ENCODE measurements at regions not wholly inside any gene's neighbourhood (a gene's known extent, or its start where the extent isn't known, plus 50 kb on each side); places are given as distances from the start of the nearest gene placed in this dataset.

DNA sequence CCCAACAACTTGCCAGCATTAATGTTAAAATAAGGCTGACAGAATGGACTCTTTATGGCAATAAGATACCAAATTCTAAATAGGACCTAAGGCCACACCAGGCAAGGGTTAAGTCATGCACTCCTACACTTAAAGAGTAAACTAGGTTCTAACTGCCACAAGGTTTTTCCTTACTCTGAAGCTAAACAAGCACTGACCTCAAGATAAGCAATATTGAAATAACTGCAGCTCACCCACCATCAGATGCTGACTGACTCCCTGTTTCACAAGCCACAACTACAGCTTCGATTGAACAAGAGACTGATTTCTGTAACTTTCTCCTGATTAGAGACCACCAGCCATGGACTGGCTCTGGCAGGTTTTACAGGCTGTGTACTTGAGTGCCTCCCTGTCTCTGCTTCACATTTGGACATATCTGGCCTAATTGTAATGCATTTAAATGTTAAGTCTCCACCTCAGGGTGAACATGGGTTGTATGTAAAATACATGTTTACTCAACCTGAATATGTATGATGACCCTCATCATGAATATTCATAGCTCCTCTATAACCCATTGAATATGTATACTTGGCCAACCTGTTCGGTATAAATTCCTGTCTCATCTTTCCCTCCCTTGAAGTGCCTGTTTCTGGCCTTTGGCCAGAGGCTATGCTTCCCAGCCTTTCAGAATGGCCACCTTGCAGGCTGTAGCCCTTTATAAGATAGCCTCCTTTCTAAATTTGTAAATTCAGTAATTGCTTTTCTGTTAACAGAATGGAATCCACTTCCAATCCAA lies 70.5 kb upstream of the DAAM1 start:
- TF ChIP-seq EZH2 (IDR thresholded peaks at IDR 0.05; ENCODE audit: borderline replicate concordance, low read length), result no peak
- TF ChIP-seq, protein P1, sequence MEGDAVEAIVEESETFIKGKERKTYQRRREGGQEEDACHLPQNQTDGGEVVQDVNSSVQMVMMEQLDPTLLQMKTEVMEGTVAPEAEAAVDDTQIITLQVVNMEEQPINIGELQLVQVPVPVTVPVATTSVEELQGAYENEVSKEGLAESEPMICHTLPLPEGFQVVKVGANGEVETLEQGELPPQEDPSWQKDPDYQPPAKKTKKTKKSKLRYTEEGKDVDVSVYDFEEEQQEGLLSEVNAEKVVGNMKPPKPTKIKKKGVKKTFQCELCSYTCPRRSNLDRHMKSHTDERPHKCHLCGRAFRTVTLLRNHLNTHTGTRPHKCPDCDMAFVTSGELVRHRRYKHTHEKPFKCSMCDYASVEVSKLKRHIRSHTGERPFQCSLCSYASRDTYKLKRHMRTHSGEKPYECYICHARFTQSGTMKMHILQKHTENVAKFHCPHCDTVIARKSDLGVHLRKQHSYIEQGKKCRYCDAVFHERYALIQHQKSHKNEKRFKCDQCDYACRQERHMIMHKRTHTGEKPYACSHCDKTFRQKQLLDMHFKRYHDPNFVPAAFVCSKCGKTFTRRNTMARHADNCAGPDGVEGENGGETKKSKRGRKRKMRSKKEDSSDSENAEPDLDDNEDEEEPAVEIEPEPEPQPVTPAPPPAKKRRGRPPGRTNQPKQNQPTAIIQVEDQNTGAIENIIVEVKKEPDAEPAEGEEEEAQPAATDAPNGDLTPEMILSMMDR (IDR thresholded peaks at IDR 0.05; ENCODE audit: low read length), result no peak

Measured in OCI-LY1 (cell line).